VCaP (cell line): ENCODE measurements at regions not wholly inside any gene's neighbourhood (a gene's known extent, or its start where the extent isn't known, plus 50 kb on each side); places are given as distances from the start of the nearest gene placed in this dataset.

ENCODE experiments used
- H3K27ac ChIP-seq: fragments of 450-650 bp; 2 replicates; pipeline ENCODE4 v1.5.1; 2017
- CTCF ChIP-seq: fragments of 450-650 bp; conservative IDR thresholded peaks from 2 replicates; pipeline ENCODE4 v1.5.1; 2017; ENCODE audit warnings: mild to moderate bottlenecking, moderate library complexity

DNA sequence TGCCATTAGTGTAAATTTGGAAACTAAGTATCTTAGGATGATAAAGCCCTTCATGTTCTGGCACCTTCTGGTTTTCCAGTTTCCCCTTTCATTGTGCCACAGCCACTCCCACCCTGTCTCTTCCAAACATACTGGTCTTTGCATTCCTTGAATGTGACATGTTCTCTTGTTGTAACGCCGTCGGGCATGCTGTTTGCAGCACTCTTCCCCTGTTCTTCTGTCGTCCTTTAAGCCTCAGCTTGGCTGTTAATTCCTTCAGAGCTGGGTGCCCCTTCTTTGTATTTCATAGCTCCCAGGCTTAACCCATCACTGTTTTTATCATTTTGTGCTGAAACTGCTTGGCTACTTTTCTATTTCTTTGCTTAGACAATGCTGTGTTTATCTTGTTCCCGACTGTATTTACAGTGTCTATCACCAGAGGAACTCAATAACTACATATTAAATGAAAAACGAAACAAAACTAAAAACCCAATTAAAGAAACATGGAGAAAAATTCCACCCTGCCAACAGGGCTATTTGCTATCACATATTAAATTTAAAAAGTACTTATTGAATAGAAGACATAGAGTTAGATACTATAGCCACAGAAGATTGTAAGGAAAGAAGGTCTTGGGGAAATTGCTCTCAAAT, 95.4 kb upstream of the KCNAB1 start:
- no peak overlapping the region for H3K27ac ChIP-seq
- no peak for TF ChIP-seq CTCF

DNA sequence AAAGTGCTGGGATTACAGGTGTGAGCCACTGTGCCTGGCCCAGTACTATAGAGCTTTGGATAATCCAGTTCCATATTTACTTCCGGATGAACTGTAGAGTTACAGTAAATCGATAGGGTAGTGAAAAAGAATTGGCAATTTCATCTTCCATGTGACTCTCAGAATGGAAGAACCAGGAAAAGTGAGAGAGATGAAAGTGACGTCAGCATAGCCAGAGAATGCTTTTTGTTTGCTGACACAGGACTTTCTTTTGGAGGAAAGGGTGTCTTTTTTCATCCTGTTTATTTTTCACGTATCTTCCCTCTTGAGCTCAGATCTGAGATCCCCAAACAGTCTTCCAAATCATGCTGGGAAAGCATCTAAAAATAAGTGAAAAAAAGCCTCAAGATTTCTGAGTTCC, 91.2 kb upstream of the KCNAB1 start:
- H3K27ac ChIP-seq: no peak overlapping the region

GRCh38 chr3:156030723-156031122, 89.7 kb upstream of the KCNAB1 start:
- no peak overlapping the region for H3K27ac ChIP-seq
- no peak for TF ChIP-seq CTCF

More for the DNA sequence above, 91.2 kb upstream of the KCNAB1 start:
- no peak for TF ChIP-seq CTCF

GRCh38 chr3:156033428-156033827, 87.0 kb upstream of the KCNAB1 start:
- no peak for TF ChIP-seq CTCF
- no peak overlapping the region for H3K27ac ChIP-seq

GRCh38 chr3:156035158-156035557, 85.2 kb upstream of the KCNAB1 start:
- H3K27ac ChIP-seq: no peak overlapping the region

DNA sequence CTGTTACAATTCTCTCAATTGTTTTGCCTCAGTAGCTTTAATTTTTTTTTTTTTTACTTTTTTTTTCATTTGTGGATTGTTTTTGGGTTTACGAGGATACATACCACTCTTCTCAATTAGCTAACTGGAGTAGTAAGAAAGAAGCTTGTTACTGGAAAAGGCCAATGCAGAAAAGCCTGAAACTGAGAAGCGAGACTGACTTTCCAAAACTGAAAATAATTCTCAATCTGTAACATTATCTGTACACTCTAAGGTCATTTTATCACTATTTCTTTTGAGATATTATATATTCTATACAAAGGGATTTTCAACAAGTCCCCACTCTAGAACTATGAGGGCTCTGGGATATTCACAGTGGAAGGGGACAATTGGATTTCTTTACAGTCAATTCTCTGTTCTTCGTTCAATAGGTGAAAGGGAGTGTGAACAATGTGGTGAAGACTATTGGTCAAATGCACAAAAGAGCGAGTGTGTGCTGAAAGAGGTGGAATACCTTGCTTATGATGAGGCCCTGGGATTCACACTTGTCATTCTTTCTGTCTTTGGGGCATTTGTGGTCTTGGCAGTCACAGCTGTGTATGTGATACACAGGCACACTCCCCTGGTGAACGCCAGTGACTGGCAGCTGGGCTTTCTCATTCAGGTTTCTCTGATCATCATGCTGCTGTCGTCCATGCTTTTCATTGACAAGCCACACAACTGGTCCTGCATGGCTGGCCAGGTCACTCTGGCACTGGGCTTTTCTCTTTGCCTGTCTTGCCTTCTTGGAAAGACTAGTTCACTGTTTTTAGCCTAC, 83.9 kb upstream of the KCNAB1 start:
- TF ChIP-seq CTCF: no peak
- H3K27ac ChIP-seq: no peak overlapping the region

More at GRCh38 chr3:156035158-156035557, 85.2 kb upstream of the KCNAB1 start:
- TF ChIP-seq CTCF: no peak

DNA sequence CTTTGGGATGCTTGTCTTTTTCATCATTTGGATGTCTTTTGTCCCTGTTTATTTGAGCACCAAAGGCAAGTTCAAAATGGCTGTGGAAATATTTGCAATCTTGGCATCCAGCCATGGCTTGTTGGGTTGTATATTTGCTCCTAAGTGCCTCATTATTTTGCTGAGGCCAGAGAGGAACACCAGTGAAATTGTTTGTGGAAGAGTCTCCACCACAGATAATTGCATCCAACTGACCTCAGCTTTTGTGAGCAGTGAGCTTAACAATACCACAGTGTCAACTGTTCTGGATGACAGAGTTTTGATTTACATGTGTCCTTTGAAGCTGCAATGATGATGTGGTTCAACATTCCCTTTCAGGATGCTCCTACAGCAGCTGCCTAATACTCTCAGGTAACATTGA, 83.0 kb upstream of the KCNAB1 start:
- H3K27ac ChIP-seq: no peak overlapping the region
- TF ChIP-seq CTCF: no peak
